ENCODE measurements at regions not wholly inside any gene's neighbourhood (a gene's known extent, or its start where the extent isn't known, plus 50 kb on each side); places are given as distances from the start of the nearest gene placed in this dataset.

DNA sequence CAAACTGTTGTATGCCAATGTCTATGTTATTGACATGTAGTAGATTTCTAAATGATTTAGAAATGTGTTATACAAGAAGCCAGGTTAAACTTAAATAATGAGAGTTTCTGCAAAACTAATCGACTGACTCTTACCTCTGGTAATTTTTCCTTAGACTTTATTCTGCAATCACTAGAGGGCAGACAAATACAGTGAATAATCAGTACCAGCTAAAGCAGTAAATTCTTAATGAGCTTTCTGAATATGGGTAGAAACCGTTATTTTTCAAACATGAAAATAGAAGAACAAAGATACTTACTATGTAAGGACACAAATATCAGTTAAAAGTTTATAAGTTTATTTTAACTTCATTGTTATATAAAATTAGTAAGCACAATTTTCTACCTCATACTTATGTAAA is 97.9 kb upstream of the RGS1 start:
- CTCF ChIA-PET, result interaction anchor here (0.6 to 0.7 kb wide), 2 partner anchors 104 to 319 kb away, joined by 3 to 6 read pairs; no protein-coding TSS in a partner anchor
- no peaks in the 10 kb centered on the region; the same call in none of the 2 replicates for H3K27me3 ChIP-seq (ENCODE audit: control insufficient read depth, insufficient read depth, low read length)
- ATAC-seq, result no peak; the same call in 1 of the 2 replicates
- TF ChIP-seq REST (IDR thresholded peaks at IDR 0.05; ENCODE audit: insufficient read depth in 1 of 2, low read depth in 2 of 2, low read length in 1 of 2), result no peak
- TF ChIP-seq, protein P1, sequence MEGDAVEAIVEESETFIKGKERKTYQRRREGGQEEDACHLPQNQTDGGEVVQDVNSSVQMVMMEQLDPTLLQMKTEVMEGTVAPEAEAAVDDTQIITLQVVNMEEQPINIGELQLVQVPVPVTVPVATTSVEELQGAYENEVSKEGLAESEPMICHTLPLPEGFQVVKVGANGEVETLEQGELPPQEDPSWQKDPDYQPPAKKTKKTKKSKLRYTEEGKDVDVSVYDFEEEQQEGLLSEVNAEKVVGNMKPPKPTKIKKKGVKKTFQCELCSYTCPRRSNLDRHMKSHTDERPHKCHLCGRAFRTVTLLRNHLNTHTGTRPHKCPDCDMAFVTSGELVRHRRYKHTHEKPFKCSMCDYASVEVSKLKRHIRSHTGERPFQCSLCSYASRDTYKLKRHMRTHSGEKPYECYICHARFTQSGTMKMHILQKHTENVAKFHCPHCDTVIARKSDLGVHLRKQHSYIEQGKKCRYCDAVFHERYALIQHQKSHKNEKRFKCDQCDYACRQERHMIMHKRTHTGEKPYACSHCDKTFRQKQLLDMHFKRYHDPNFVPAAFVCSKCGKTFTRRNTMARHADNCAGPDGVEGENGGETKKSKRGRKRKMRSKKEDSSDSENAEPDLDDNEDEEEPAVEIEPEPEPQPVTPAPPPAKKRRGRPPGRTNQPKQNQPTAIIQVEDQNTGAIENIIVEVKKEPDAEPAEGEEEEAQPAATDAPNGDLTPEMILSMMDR (IDR thresholded peaks at IDR 0.05), result peak; percentile 51; the same call in 1 of the 2 replicates
- POLR2A ChIA-PET, result interaction anchor here (0.6 kb wide), 1 partner anchor 177 kb away, joined by 3 read pairs; no protein-coding TSS in a partner anchor
- intact Hi-C loops (cut with micrococcal nuclease; ENCODE audit: unreplicated experiment) (loop anchor here (1.0 to 5.0 kb wide), 2 partner anchors 133 to 330 kb away; partner anchors contain the start of gene RGS2), in situ Hi-C loops (cut with HindIII; ENCODE audit: low pct_unique_long_range_greater_than_20kb, low sequenced_read_pairs) (no loop called here)
- DNase-seq (ENCODE audit: low read depth, low spot score), result no peak
- H3K4me1 ChIP-seq (ENCODE audit: control insufficient read depth, insufficient read depth, low read length), result no peaks in the 10 kb centered on the region
- H3K4me3 ChIP-seq (ENCODE audit: low read depth in 2 of 2, low read length in 2 of 2), result no peak overlapping the region
- H3K36me3 ChIP-seq (ENCODE audit: control insufficient read depth, insufficient read depth, low read length), result no peaks in the 10 kb centered on the region
- BruUV-seq (replicated peaks), result no TSS peak
- no peaks in the 10 kb centered on the region for H3K9me3 ChIP-seq (ENCODE audit: control insufficient read depth, insufficient read depth, low read depth, low read length)
- H3K27ac ChIP-seq (ENCODE audit: low read length), result no peak overlapping the region

DNA sequence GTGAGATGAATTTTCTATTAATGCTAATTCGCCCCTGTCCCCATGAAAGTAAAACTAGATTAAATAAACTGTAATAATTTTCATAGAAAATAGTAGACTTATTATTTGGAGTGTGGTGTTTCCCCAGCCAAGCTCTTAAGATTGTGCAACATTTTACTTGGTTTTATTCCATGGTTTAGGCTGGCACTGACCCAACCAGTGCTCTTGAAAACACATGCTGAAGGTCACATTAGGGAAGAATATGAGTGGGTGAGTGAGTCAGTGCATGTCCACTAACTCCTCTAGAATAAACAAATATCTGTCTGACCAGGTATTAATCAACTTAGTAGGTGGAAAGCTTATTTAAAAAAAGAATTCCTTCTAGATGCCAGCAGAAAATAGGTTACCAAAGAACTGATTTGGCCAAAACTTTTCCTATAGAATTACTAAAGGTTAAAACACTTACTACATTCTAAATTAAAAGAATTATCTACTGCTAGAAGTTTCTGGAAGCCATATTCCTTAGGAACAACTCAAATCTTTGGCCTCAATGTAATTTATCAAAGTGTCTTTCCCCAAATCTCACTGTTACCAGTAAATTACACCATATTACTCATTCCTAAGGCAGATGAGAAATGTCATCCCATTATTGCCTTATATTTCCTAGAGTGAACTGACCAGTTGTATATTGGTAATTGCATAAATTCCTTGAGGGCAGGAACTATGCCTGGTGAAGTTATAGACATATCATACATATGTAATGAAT is 89.7 kb upstream of the RGS1 start:
- H3K27me3 ChIP-seq (ENCODE audit: control insufficient read depth, insufficient read depth, low read length), result no peaks in the 10 kb centered on the region
- H3K4me1 ChIP-seq (ENCODE audit: control insufficient read depth, insufficient read depth, low read length), result no peaks in the 10 kb centered on the region
- no peaks in the 10 kb centered on the region for H3K9me3 ChIP-seq (ENCODE audit: control insufficient read depth, insufficient read depth, low read depth, low read length)
- ATAC-seq (no peak), DNase-seq (ENCODE audit: low read depth, low spot score) (no peak)
- no peak overlapping the region for H3K4me3 ChIP-seq (ENCODE audit: low read depth in 2 of 2, low read length in 2 of 2)
- CTCF ChIA-PET, result no interaction called here
- TF ChIP-seq TCF7L2 (IDR thresholded peaks at IDR 0.05; ENCODE audit: low read depth, low read length) (no peak), POLR2AphosphoS5 (IDR thresholded peaks at IDR 0.05; ENCODE audit: low read depth, low read length) (no peak), REST (IDR thresholded peaks at IDR 0.05; ENCODE audit: insufficient read depth in 1 of 2, low read depth in 2 of 2, low read length in 1 of 2) (no peak), SIN3A (IDR thresholded peaks at IDR 0.05; ENCODE audit: borderline replicate concordance, insufficient read depth, low read depth, low read length) (no peak)
- H3K27ac ChIP-seq (ENCODE audit: low read length), result no peak overlapping the region
- in situ Hi-C loops (cut with HindIII; ENCODE audit: low pct_unique_long_range_greater_than_20kb, low sequenced_read_pairs) (no loop called here), intact Hi-C loops (cut with micrococcal nuclease; ENCODE audit: unreplicated experiment) (no loop called here)
- H3K36me3 ChIP-seq (ENCODE audit: control insufficient read depth, insufficient read depth, low read length), result no peaks in the 10 kb centered on the region
- BruUV-seq (replicated peaks), result no TSS peak
- POLR2A ChIA-PET, result no interaction called here
